MV-4-11 (cell line): ENCODE measurements at regions not wholly inside any gene's neighbourhood (a gene's known extent, or its start where the extent isn't known, plus 50 kb on each side); places are given as distances from the start of the nearest gene placed in this dataset.

ENCODE experiments used
- DNase-seq: peaks from one replicate; lab custom pipeline; 2025; lab: John Stamatoyannopoulos, UW

DNA sequence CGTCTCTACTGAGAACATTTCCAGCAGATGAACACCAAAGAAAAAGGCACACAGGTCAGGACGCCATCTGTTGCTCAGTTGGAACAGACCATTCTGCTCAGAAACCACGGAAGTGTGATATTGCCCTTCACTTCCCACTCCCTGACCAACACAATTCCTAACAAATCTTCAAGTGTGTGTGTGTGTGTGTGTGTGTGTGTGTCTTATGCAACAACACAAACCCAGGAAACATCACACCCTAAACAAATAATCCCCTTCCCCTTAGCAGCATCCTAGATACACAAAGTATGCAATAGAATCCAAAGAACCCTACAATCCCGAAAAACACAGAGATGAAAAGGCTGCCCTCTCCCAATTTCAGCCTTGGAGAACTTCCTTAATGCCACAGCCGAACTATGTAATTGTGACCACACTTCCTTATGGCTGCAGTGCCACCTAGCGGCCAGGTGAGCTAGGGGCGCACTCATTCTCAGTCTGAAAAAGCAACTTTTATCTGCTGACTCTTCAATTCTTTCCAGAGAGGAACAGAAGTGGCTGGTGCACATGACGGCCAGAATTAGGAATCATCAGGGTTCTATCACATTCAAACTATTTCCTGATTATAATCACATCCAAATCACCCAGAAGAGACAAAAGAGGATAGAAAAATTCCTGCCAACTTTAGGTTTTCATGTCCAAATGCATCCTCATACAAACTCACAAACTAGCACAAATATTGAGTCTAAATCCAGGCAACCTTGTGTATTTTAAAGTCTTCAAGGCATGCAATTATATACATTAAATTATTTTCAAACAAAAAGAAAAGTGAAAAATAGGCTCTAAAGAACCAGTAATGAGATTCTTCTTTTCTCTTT lies 164.9 kb downstream of the DHX15 start:
- DNase-seq = peak; percentile 42

DNA sequence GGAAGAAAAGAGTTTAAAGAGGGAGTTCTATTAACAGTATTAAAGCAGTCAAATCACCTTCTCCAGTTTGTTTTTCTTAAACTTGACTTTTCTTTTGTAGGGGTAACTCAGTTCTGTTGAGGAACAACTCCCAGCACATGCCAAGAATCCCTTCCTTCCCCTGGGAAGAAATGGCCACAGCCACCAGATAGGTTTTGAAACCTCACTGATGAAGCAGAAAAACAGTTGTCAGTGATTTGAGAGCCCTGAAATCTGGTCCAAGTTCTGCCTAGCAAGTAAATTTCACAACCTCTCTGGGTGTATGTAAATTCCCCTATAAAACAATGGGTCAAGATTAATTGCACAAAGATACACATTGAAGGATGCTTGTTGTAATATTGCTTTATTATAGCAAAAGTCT lies 167.1 kb downstream of the DHX15 start:
- no peak for DNase-seq

DNA sequence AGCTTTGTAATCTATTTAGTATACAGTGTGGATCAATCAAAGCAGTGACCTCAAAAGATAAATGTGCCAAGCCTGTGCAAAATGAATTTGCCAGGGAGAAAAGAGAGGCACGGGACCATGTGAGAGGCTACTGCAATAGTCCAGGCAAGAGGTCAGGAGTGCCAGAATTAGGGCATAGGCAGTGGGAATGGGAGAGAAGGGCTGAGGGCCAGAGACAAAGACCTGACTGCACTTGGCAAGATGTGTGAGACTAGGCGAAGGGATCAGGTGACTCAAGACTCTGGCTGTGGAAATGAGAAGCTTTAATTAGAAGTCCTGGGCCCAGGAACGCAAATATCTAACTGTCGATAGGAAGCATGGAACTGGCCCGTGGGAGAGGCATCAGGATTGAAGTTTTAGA lies 168.1 kb downstream of the DHX15 start:
- no peak for DNase-seq

DNA sequence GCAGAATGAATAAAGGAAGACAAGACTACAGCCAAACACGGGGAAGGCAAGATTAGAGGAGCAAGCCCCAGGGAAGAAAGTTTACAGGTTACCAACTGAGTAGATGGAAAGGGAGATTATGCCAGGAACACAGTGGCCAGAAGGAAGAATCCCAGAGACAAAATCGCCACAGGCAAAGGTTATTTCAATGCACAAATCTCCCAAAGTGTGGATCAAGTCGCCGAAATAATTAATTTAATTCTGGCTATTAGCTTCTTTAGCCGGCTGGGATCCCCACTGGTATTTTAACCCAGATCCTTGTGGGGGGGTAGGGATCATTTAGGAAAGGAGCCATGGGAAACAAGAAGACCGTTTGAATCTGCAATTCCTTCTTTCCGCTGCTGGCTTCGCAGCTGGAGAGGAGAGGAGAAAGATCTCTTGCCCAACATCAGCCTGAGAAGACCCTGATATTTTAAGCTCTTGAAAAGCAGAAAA lies 171.0 kb downstream of the DHX15 start:
- no peak for DNase-seq

DNA sequence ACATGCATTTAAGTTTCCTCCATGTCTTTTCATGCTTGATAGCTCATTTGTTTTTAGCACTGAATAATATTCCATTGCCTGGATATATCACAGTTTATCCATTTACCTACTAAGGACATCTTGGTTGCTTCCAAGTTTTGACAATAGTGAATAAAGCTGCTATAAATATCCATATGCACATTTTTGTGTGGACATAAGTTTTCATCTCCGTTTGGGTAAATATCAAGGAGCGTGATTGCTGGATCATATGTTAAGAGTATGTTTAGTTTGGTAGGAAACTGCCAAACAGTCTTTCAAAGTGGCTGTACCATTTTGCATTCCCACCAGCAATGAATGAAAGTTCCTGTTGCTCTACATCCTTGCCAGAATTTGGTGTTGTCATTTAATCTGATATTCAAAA lies 172.5 kb downstream of the DHX15 start:
- no peak for DNase-seq

DNA sequence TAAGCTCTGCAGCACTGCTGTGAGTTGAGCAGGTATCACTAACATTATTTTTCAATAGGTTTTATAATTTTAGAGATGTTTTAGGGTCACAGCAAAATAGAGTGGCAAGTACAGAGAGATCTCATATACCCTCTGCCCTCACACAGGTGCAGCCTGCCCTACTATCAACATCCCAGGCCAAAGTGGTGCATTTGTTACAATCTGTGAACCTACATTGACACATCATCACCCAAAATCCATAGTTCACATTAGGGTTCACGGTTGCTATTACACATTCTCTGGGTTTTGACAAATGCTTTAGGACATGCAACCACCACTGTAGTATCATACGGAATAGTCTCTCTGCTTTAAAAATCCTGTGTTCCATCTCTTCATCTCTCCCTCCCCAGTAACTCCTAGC lies 173.1 kb downstream of the DHX15 start:
- DNase-seq = no peak

DNA sequence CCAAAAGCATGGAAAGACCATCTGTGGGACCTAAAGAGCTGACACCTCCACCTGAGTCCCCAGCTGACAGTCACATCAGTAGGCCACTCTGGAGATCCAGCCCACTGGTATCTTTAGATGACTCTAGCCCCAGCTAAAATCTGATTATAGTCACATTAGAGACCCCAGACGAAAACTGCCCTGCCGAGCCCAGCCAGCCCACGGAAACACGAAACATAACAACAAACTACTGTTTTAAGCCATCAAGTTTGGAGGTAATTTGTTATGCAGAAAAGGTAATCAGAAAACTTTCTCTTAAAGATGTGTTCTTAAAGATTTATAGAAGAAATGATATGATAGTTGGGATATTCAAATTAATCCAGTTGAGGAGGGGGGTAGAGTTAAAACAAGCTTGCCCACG lies 175.7 kb downstream of the DHX15 start:
- DNase-seq = no peak

DNA sequence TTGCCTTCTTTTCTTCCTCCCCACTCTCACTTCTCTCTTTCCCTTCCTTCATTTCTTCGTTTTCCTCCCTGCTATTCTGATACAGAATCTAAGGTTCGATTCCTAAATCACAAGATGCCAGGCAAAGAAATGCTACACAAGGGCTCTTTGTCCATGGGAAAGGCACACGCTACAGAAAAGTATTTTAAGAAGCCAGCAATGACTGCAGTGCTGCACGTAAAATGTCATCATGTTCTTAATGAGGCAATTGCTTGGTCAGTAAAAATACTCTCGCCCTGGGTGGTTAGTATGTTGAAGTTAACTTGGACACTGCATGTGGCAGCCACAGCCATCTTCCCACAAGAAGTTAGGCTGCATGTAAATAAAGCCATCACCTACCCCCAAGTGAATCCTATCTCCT lies 178.4 kb downstream of the DHX15 start:
- DNase-seq = no peak

DNA sequence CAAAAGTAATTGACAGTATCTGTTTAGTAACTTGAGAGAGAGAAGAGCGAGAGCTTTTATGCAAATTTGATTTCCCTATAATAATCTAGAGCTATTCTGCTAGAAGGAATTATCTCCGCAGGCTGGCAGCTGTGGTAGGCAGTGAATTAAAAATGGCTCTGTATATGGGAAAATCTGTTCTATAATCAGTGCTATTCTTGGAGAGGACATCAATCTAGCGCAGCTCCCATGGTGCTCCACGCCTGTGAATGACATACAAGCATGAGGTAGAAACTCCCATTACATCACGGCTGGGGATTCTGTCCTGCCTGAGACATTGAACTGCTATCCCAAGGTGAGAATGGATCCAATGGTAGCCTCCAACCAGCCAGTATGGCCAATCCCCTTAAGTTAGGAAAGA lies 179.0 kb downstream of the DHX15 start:
- no peak for DNase-seq

DNA sequence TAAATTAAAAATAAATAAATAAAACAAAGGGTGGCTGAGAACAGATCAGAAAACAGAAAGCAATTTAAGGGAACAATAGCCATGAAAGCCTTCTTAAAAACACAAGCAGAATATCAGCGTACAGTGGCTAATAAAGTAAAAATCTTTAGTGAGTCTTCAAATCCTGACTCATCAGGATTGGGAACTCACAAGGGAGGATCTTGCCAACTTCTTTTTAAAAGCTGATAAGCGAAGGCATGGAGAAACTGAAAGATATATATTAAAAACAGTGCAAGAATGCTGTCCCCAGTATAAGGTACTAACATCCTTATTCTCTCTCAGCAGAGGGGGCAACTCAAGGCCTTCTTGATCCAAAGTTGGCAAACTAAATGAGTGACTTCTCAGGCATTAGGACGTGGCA lies 180.1 kb downstream of the DHX15 start:
- no peak for DNase-seq

DNA sequence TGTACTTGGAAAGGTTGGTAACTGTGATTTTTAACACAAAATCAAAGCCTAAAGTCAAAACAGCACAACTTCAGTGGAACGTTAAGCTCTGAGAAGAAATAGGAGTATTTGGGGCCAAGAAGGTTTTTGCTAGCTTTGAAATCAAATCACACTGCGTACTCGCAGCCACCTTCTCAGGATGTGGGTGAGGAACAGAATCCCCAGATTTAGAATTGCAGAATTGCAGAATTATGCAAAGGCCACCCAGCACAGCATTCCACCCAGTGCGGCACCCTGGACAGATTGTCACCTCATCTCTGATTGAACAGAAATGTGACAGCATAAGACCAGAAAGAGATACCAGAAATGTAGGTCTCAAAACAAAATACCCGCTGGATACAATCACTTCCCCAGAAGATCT lies 181.1 kb downstream of the DHX15 start:
- no peak for DNase-seq

DNA sequence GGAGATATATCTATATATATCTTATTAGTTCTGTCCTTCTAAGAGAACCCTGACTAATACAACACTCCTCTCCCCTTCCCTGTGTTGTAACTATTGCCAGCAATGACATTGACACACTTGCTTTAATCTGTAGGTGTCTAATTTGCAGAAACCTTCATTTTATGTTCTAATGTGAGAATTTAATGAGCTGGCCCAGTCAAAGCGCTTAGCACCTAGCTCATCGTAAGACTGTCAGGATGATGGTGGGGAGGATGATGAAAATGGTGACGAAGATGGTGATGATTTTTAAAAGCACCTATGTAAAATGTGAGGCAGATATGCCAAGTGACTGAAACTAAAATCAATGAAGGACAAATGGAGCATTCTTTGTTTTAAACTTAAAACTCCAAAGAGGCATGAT lies 183.8 kb downstream of the DHX15 start:
- no peak for DNase-seq

DNA sequence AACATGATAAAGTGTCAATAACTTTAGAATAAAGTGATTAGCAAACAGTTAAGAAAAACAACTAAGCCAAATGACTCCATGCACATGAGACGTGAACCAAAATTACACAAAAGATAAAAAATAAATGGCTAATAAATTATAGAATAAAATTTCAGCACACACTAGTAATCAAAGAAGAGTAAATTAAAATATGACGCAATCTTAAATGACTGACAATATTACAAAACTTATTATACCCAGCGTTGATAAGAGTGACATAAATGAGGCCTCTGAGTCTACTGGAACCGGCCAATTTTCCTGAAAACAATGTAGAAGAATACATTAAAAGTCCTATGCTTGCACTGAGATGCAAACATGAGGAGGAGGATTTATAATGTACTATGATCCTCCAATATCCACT lies 187.4 kb downstream of the DHX15 start:
- DNase-seq = no peak

DNA sequence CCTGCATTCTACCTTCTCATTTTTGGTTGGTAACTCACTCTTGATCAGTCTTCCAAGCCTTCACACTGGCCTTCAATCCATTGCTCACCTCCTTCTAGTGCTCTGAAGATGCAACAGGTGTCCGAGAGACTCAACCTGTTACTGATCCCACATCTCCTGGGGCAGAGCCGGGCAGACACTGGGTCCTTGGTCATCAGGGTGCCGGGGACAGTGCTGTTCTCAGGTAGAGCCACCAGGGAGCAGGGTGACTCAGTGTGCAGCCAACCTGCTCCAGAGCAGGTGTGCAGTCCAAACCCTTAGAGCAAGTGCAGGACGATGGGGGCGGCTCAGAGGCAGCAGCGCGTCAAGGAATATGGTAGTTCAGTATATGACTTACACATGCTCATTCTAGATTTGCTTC lies 188.4 kb downstream of the DHX15 start:
- no peak for DNase-seq

DNA sequence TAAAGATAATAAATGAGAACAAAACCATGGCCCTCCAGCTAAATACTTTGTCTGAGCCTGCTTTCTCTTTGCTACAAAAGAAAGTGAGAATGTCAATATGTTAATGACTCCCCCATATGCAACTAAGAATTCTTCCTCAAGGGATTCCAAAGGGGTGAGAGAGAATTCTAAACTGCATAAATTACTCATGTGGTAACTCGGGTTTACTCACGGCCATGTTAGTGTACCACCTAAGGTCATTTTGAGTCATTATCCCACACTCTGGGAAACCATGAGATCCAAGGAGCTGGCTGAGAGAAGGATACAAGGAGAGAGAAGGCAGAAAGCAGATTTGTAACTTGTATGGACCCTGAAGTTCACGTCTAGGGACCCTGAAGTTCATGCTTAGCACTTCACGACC lies 190.3 kb downstream of the DHX15 start:
- no peak for DNase-seq

DNA sequence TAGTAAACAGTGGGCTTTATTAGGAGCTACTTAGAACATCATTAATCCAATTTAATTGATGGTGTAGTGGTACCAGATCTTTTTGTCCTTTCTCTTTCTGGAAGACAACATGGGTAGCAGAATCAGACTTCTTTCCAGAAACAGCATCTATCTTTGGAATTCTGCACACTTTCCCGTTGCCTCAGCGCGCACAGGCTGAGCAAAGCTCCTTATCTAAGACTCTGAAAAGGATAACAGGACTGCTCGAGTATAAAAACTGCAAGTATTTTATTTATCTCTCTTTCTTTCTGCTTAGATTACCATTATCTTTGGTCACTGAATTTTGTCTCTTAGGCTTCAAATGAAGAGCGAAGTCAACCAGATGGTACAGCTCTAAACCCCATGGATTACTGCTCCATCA lies 191.7 kb downstream of the DHX15 start:
- no peak for DNase-seq

DNA sequence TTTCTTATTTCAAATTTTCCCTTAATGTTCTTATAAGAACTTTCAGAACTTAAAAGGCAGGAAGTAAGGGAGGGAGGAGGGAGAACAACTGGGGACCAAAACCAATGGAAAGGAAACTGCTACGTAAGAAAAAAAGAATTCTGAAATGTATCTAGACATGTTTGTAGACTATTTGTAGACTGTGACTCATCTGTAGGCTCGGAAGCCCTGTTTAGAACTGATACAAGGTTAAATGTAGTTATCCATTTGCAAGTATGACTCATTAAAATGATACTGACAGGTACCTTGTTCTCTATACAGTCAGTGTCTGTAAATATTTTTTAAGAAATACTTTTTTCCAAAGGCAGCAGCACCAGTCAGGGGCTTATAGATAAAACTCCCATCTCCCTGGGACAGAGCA lies 202.0 kb downstream of the DHX15 start:
- DNase-seq = no peak

DNA sequence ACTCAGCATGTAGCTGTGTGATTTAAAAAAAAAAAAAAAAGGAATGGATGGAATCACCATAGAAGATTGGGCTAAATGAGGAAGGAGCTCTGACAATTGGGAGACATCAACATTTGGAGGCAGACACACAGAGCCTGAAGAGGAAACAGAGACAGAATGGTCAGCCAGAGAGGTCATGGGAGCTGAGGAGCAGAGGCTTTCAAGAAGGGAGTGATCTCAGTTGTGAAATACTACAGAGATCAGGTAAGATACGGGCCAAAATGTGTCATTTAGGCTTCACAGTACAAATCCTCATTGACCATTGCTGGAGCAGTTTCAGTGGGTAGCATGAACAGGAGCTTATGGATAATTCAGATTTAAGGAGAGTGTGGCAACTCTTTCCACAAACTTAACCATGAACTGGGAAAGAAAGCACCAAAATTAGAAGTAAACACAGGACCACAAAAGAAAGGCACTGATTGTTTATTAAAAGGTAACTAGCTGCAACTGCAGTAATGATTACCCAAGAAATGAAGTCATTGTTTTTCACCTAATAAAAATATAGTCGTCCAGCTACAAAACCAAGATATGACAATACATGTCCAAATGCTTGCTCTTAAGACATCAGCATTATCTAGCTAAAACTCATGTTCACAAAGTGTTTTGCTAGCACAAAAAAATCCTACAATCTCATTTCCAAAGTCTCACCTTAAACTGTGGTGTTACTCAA lies 203.2 kb downstream of the DHX15 start:
- DNase-seq = no peak

DNA sequence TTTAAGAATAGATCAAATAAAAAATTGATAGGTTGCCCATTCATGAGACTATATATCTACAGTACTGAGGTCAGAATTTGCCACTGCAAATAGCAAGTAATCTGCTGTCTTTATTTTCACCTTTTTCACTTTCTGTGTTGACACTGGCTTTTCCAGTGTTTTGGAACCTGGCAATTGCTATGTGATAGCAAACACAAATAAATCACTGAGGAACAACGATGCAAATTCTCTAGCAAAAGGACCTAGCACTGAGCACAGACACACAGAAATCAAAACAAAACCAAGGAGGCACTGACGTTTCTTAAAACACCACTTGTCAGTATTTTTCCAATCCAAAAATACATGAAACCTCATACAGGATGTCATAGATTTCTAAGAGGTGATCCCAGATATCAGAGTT lies 210.7 kb downstream of the DHX15 start:
- no peak for DNase-seq

DNA sequence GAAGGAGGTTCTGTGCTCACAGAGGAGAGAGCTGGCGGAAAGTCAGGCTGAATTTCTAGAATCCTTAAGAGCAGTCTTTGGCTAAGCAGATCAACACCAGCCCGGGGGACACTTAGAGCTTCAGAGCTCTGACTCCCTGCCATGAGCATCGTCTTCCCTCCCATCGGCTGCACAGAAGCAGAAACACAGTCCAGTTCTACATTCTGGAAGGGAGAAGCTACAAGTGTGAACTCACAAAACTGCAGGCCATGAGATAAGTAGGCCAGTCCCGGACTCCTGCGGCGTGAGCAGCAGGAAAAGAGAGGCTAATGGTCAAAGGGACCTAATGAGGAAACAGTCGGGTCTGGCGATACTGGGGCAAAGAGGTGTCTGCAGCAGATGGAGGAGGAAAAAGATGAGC lies 211.5 kb downstream of the DHX15 start:
- DNase-seq = no peak

DNA sequence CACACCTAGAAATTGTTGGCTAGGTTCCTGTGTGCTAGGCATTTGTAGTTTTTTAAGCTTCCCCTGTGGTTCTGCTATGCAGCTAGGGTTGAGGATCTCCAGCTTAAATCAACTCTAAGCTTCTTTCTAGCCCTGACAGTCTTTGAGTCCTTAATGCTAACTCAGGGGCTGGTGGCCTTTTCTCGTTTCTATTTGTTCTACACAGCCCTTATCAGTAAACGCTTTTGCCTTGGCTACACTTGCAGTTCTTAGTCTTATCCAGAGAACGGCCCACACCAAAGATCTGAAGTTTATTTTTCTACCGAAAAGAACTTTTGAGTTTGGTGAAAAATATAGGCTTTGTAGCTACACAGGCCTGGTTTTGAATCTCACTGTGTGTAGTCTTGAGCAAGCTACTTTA lies 212.0 kb downstream of the DHX15 start:
- no peak for DNase-seq

DNA sequence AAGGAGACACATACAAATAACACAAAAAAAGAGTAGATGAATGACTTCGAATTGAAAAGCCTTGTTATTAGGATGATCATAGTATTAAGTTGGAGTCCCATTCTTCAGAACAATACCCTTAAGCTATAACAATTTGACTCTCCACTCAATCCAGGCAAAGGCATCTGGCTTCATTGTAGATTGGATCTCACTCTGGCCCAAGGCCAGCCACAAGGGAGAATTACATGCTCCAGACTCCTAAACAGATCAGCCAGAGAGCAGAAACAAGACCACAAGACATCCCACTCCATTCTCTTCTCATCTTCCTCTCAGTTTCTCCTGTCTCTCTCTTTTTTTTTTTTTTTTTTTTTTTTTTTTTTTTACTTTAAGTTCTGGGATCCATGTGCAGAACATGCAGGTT lies 213.9 kb downstream of the DHX15 start:
- no peak for DNase-seq

DNA sequence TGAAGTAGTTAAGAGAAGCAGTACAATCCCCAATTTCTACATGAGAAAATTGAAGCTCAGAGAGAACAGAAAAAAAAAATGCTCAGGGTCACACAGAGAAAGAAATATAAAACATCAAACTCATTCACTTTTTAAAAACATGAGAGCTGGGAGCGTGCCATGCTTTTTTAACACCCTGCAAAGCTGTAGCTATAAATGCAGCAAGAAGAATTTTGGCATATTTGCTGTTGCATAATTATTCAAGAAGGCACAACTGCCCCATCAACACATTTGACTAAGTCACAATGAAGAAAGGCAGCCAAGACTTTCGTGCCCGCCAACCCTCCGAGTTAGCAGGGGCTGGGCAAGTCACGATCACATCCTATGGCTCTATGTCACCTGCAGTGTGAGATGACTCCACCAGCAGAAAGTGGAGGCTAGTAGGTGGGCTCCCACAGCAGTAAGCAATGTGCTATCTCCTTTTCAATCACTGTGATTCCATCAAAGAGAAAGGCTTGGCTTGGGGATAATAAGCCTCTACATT lies 214.8 kb downstream of the DHX15 start:
- no peak for DNase-seq
